HFF-Myc (cell line): ENCODE measurements at regions not wholly inside any gene's neighbourhood (a gene's known extent, or its start where the extent isn't known, plus 50 kb on each side); places are given as distances from the start of the nearest gene placed in this dataset.

Experiments used
- DNase-seq: peaks from one replicate; pipeline ENCODE4 v3.0.0-alpha.2; 2011; ENCODE audit warnings: low read depth; ENCODE audit errors: extremely low read depth
- H3K4me3 ChIP-seq: replicated peaks from 2 replicates; pipeline ENCODE4 v1.5.1; 2011; ENCODE audit warnings: low read depth, mild to moderate bottlenecking, control low read depth, low read length
- CTCF ChIP-seq: IDR thresholded peaks from 2 replicates; pipeline ENCODE4 v1.5.1; 2012; ENCODE audit warnings: mild to moderate bottlenecking, low read depth, low read length, control low read depth; ENCODE audit errors: missing control alignments

DNA sequence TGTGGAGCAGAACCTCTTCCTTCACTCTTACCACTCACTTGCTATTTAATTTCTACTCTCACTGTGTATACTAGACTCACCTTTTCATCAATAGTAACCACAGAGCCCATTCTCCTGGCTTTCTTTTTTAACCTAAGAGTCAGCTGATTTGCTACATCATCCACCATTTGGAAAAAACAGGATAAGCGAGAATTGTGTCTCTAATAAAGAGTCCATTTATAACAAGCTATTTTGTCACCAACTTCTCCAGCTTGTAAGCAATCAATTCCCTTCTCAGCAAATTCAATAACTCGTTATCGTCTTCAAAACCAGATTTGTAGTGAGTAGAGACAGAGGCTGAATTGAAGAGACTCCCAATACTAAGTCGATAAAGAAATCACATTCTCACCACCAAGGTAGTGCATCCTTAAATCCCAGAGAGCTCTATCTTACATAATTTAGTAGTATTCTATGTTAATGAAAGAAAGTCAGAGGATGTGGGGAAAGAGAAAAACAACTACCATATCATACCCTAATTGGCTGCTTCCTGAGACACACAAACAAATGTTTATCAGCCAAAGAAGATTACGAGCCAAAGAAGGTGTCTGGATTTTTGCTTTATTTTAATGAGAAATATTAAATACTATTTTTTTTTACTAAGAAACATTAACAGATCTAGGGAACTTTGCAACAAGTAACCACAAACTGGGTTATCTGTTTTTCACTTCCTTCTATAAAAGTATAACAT is 52.5 kb upstream of the SPTBN1 start:
- no peak for DNase-seq
- no peak overlapping the region for H3K4me3 ChIP-seq
- no peak for TF ChIP-seq CTCF

- no peak for TF ChIP-seq CTCF
- peak; percentile 42 for DNase-seq
- no peak overlapping the region for H3K4me3 ChIP-seq
Measured at GRCh38 chr2:54404270-54404669, 51.9 kb upstream of the SPTBN1 start.

GRCh38 chr2:54406031-54406430 is 50.1 kb upstream of the SPTBN1 start:
- H3K4me3 ChIP-seq: no peak overlapping the region
- no peak for DNase-seq
- TF ChIP-seq CTCF: no peak
